ENCODE measurements at regions not wholly inside any gene's neighbourhood (a gene's known extent, or its start where the extent isn't known, plus 50 kb on each side); places are given as distances from the start of the nearest gene placed in this dataset.

GRCh38 chr9:31612336-31613030, 772.0 kb upstream of the ACO1 start:
- Histone ChIP-seq H3K36me3 (no peaks in the 10 kb centered on the region), H3K27ac (no peak overlapping the region), H3K9me3 (no peaks in the 10 kb centered on the region), H3K27me3 (no peaks in the 10 kb centered on the region), H3K4me1 (no peaks in the 10 kb centered on the region), H3K4me3 (no peak overlapping the region)
- ATAC-seq: no peak
- no peak for DNase-seq
- intact Hi-C loops (cut with DNase I): no loop called here
- no peak for TF ChIP-seq CTCF (IDR thresholded peaks at IDR 0.05)
- 95 to 99% methylated on average over 3 of the region's 3 CpGs for WGBS, 2 donors

GRCh38 chr9:31615966-31616365, 768.5 kb upstream of the ACO1 start:
- WGBS, 2 donors: 83 to 84% methylated on average over 4 of the region's 4 CpGs
- Histone ChIP-seq H3K27ac (no peak overlapping the region), H3K27me3 (no peaks in the 10 kb centered on the region), H3K36me3 (no peaks in the 10 kb centered on the region), H3K9me3 (no peaks in the 10 kb centered on the region), H3K4me3 (no peak overlapping the region), H3K4me1 (no peaks in the 10 kb centered on the region)
- ATAC-seq (no peak), DNase-seq (no peak)
- TF ChIP-seq CTCF (IDR thresholded peaks at IDR 0.05): no peak
- intact Hi-C loops (cut with DNase I): no loop called here

- intact Hi-C loops (cut with DNase I): no loop called here
Measured at GRCh38 chr9:31623511-31623910, 760.9 kb upstream of the ACO1 start.

GRCh38 chr9:31629292-31629691, 755.2 kb upstream of the ACO1 start:
- Histone ChIP-seq H3K36me3 (no peaks in the 10 kb centered on the region), H3K4me1 (no peaks in the 10 kb centered on the region), H3K27ac (no peak overlapping the region), H3K4me3 (no peak overlapping the region), H3K27me3 (no peaks in the 10 kb centered on the region), H3K9me3 (peaks cover 0 to 15% (median 0%) of the 10 kb centered on the region in 11 donors)
- TF ChIP-seq CTCF (IDR thresholded peaks at IDR 0.05): no peak
- intact Hi-C loops (cut with DNase I): no loop called here
- DNase-seq (no peak), ATAC-seq (no peak)

More at GRCh38 chr9:31623511-31623910, 760.9 kb upstream of the ACO1 start:
- DNase-seq: no peak
- WGBS, 2 donors: 52 to 69% methylated on average over 2 of the region's 2 CpGs
- Histone ChIP-seq H3K4me1 (no peaks in the 10 kb centered on the region), H3K4me3 (no peak overlapping the region), H3K36me3 (no peaks in the 10 kb centered on the region), H3K9me3 (peaks cover 0 to 15% (median 0%) of the 10 kb centered on the region in 11 donors), H3K27me3 (no peaks in the 10 kb centered on the region), H3K27ac (no peak overlapping the region)
- no peak for ATAC-seq
- no peak for TF ChIP-seq CTCF (IDR thresholded peaks at IDR 0.05)
